Lower leg skin (tissue), 3 donors: ENCODE measurements at regions not wholly inside any gene's neighbourhood (a gene's known extent, or its start where the extent isn't known, plus 50 kb on each side); places are given as distances from the start of the nearest gene placed in this dataset.

Source experiments
- POLR2A ChIP-seq, 2 donors: fragments of 450-650 bp; IDR thresholded peaks; one replicate each; pipeline ENCODE4 v1.6.1; 2016 to 2017; ENCODE audit warnings: antibody characterized with exemption in 2 of 2, mild to moderate bottlenecking in 1 of 2, moderate library complexity in 1 of 2
- TF ChIP-seq, protein P1 (sequence below), 3 donors: fragments of 450-650 bp; IDR thresholded peaks; one replicate each; pipeline ENCODE4 v1.5.1; 2016; ENCODE audit warnings: antibody characterized with exemption in 3 of 3, mild to moderate bottlenecking in 3 of 3, moderate library complexity in 2 of 3

DNA sequence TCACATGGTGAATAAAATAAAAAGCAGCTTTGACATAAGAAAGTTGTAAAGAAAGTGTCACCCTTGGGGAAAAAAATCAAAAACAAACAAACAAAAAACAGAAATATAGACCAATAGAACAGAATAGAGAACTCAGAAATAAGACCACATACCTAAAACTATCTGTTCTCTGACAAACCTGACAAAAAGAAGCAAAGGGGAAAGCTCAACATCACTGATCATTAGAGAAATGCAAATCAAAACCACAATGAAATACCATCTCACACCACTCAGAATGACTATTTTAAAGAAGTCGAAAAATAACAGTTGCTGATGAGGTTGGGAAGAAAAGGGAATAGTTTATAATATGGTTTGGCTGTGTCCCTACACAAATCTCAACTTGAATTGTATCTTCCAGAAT is 159.1 kb downstream of the TINAG start:
- TF ChIP-seq, protein P1, sequence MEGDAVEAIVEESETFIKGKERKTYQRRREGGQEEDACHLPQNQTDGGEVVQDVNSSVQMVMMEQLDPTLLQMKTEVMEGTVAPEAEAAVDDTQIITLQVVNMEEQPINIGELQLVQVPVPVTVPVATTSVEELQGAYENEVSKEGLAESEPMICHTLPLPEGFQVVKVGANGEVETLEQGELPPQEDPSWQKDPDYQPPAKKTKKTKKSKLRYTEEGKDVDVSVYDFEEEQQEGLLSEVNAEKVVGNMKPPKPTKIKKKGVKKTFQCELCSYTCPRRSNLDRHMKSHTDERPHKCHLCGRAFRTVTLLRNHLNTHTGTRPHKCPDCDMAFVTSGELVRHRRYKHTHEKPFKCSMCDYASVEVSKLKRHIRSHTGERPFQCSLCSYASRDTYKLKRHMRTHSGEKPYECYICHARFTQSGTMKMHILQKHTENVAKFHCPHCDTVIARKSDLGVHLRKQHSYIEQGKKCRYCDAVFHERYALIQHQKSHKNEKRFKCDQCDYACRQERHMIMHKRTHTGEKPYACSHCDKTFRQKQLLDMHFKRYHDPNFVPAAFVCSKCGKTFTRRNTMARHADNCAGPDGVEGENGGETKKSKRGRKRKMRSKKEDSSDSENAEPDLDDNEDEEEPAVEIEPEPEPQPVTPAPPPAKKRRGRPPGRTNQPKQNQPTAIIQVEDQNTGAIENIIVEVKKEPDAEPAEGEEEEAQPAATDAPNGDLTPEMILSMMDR (IDR thresholded peaks at IDR 0.05), result no peak
- no peak for TF ChIP-seq POLR2A (IDR thresholded peaks at IDR 0.05)
